Panc1 (cell line): ENCODE measurements at regions not wholly inside any gene's neighbourhood (a gene's known extent, or its start where the extent isn't known, plus 50 kb on each side); places are given as distances from the start of the nearest gene placed in this dataset.
"Not testable (repeated sequence)": the region's sequence is repeated elsewhere in the genome, so short reads cannot be mapped to it uniquely, and the experiment has no call there.

ENCODE experiments used
- ATAC-seq: fragments of 200-7000 bp; cut with Tn5 transposase; 2 replicates; pipeline ENCODE4 v1.9.1; 2020; ENCODE audit warnings: mild to moderate bottlenecking, moderate library complexity
- BruUV-seq: library from RNA; stranded (reverse); fragments of 400-500 nt; replicated peaks from 2 replicates; lab custom pipeline; 2021; lab: Mats Ljungman, UMichigan
- CTCF ChIA-PET: fragments of 300-600 bp; sonication (Branson Sonifier 250); formaldehyde crosslinking; loops from one replicate; lab custom pipeline; 2022; ENCODE audit warnings: antibody characterized with exemption; lab: Charles Lee
- POLR2A ChIA-PET: fragments of 300-600 bp; sonication (Branson Sonifier 250); formaldehyde crosslinking; loops from one replicate; lab custom pipeline; 2022; ENCODE audit warnings: antibody characterized with exemption; lab: Charles Lee
- DNase-seq: peaks from one replicate; pipeline ENCODE4 v3.0.0-alpha.2; 2010; ENCODE audit warnings: low read depth, low spot score
- H3K27ac ChIP-seq: 2 replicates; pipeline ENCODE4 v1.5.1; 2011; ENCODE audit warnings: mild to moderate bottlenecking, low read length, inconsistent platforms
- H3K27me3 ChIP-seq: fragments of 200-500 bp; sonication (Bioruptor generic); 2 replicates; pipeline ENCODE4 v1.6.0; 2014; ENCODE audit warnings: low read length, inconsistent platforms; ENCODE audit not compliant: control insufficient read depth, insufficient read depth
- H3K36me3 ChIP-seq: fragments of 200-500 bp; sonication (Bioruptor generic); 2 replicates; pipeline ENCODE4 v1.5.1; 2014; ENCODE audit warnings: inconsistent platforms, mild to moderate bottlenecking, low read length, moderate library complexity; ENCODE audit not compliant: control insufficient read depth, insufficient read depth
- H3K4me1 ChIP-seq: 2 replicates; pipeline ENCODE4 v1.5.1; 2011; ENCODE audit warnings: inconsistent platforms, mild to moderate bottlenecking, low read length, moderate library complexity; ENCODE audit not compliant: control insufficient read depth, insufficient read depth
- H3K4me3 ChIP-seq, 2 experiments: 2 replicates each; pipeline ENCODE4 v1.5.1; 2011 to 2012; ENCODE audit warnings: low read depth in 2 of 2, low read length in 2 of 2, mild to moderate bottlenecking in 2 of 2, inconsistent platforms in 1 of 2, moderate library complexity in 1 of 2
- H3K9me3 ChIP-seq: fragments of 200-500 bp; sonication (Bioruptor generic); 2 replicates; pipeline ENCODE4 v1.5.1; 2014; ENCODE audit warnings: low read depth, mild to moderate bottlenecking, inconsistent platforms, low read length, moderate library complexity; ENCODE audit not compliant: control insufficient read depth, insufficient read depth
- CTCF ChIP-seq: fragments of 450-650 bp; IDR thresholded peaks from 2 replicates; pipeline ENCODE4 v1.5.1; 2017; ENCODE audit warnings: mild to moderate bottlenecking
- POLR2AphosphoS5 ChIP-seq: IDR thresholded peaks from 2 replicates; pipeline ENCODE4 v1.6.1; 2012; ENCODE audit warnings: mild to moderate bottlenecking, low read depth, low read length, moderate library complexity
- SIN3A ChIP-seq: IDR thresholded peaks from 2 replicates; pipeline ENCODE4 v1.6.1; 2012; ENCODE audit warnings: low read depth, mild to moderate bottlenecking, low read length, moderate library complexity, borderline replicate concordance; ENCODE audit not compliant: insufficient read depth
- TCF7L2 ChIP-seq: IDR thresholded peaks from 2 replicates; pipeline ENCODE4 v1.6.1; 2011; ENCODE audit warnings: mild to moderate bottlenecking, low read depth, low read length, inconsistent platforms
- in situ Hi-C: cut with HindIII; loops from 2 replicates; pipeline ENCODE4 v1.10.0; 2016; ENCODE audit warnings: low sequenced_read_pairs, low pct_unique_long_range_greater_than_20kb
- intact Hi-C: fragments of 100-400 bp; cut with micrococcal nuclease; formaldehyde crosslinking; loops from one replicate; pipeline ENCODE4 v1.10.0; 2022; ENCODE audit not compliant: unreplicated experiment
- TF ChIP-seq, protein P1 (sequence below), 2 experiments: IDR thresholded peaks; 2 replicates each; pipeline ENCODE4 v1.6.1; 2011 to 2012; ENCODE audit warnings: low read depth in 2 of 2, control low read depth in 1 of 2, low read length in 1 of 2, mild to moderate bottlenecking in 1 of 2, moderate library complexity in 1 of 2; ENCODE audit not compliant: insufficient read depth in 1 of 2

DNA sequence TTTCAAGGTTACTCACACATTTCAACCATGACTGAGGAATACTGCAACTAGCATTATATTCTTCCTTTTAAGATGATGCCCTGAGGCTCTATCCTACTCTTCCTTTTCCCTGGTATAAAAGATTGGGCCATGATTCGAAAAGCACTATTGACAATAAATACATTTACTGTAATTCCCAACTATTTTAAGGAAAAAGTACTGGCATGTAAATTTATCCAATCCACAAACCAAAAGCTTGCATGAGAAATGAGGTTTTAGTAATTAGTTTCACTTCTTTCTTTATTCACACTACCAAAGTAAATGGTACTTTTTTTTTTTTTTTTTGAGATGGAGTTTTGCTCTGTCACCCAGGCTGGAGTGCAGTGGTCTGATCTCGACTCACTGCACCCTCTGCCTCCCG is 310.2 kb downstream of the LRRC3B start:
- DNase-seq, result no peak
- TF ChIP-seq TCF7L2 (no peak), SIN3A (no peak), POLR2AphosphoS5 (no peak), CTCF (no peak)
- TF ChIP-seq, protein P1, sequence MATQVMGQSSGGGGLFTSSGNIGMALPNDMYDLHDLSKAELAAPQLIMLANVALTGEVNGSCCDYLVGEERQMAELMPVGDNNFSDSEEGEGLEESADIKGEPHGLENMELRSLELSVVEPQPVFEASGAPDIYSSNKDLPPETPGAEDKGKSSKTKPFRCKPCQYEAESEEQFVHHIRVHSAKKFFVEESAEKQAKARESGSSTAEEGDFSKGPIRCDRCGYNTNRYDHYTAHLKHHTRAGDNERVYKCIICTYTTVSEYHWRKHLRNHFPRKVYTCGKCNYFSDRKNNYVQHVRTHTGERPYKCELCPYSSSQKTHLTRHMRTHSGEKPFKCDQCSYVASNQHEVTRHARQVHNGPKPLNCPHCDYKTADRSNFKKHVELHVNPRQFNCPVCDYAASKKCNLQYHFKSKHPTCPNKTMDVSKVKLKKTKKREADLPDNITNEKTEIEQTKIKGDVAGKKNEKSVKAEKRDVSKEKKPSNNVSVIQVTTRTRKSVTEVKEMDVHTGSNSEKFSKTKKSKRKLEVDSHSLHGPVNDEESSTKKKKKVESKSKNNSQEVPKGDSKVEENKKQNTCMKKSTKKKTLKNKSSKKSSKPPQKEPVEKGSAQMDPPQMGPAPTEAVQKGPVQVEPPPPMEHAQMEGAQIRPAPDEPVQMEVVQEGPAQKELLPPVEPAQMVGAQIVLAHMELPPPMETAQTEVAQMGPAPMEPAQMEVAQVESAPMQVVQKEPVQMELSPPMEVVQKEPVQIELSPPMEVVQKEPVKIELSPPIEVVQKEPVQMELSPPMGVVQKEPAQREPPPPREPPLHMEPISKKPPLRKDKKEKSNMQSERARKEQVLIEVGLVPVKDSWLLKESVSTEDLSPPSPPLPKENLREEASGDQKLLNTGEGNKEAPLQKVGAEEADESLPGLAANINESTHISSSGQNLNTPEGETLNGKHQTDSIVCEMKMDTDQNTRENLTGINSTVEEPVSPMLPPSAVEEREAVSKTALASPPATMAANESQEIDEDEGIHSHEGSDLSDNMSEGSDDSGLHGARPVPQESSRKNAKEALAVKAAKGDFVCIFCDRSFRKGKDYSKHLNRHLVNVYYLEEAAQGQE (IDR thresholded peaks at IDR 0.05; ENCODE audit: insufficient read depth in 1 of 2, low read depth in 2 of 2, low read length in 1 of 2), result no peak
- Histone ChIP-seq H3K27ac (no peak overlapping the region), H3K27me3 (no peaks in the 10 kb centered on the region), H3K4me1 (no peaks in the 10 kb centered on the region), H3K9me3 (no peaks in the 10 kb centered on the region), H3K4me3 (no peak overlapping the region), H3K36me3 (no peaks in the 10 kb centered on the region)
- POLR2A ChIA-PET, result no interaction called here
- in situ Hi-C loops, result no loop called here
- no TSS peak for BruUV-seq
- ATAC-seq, result no peak
- CTCF ChIA-PET, result no interaction called here
- intact Hi-C loops, result no loop called here

DNA sequence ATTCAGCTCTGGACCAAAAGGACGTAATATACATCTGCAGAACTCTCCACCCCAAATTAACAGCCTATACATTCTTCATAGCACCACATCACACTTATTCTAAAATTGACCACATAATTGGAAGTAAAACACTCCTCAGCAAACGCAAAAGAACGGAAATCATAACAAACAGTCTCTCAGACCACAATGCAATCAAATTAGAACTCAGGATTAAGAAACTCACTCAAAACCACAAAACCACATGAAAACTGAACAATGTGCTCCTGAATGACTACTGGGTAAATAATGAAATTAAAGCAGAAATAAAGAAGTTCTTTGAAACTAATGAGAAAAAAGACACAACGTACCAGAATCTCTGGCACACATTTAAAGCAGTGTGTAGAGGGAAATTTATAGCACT is 322.9 kb downstream of the LRRC3B start:
- H3K27me3 ChIP-seq, in situ Hi-C loops, ATAC-seq, H3K36me3 ChIP-seq, DNase-seq, H3K4me3 ChIP-seq, CTCF ChIA-PET, H3K27ac ChIP-seq, intact Hi-C loops, POLR2A ChIA-PET, H3K9me3 ChIP-seq, BruUV-seq, H3K4me1 ChIP-seq: not testable (repeated sequence)

- in situ Hi-C loops, result no loop called here
- Histone ChIP-seq H3K4me3 (no peak overlapping the region), H3K9me3 (no peaks in the 10 kb centered on the region), H3K27me3 (no peaks in the 10 kb centered on the region), H3K36me3 (no peaks in the 10 kb centered on the region), H3K4me1 (no peaks in the 10 kb centered on the region), H3K27ac (no peak overlapping the region)
- DNase-seq (no peak), ATAC-seq (no peak)
- ChIA-PET CTCF (no interaction called here), POLR2A (no interaction called here)
- no TSS peak for BruUV-seq
- intact Hi-C loops, result no loop called here
- TF ChIP-seq, protein P1 (IDR thresholded peaks at IDR 0.05; ENCODE audit: insufficient read depth in 1 of 2, low read depth in 2 of 2, low read length in 1 of 2), result no peak
- TF ChIP-seq POLR2AphosphoS5, result no peak
- no peak for TF ChIP-seq SIN3A
- TF ChIP-seq CTCF, result no peak
- TF ChIP-seq TCF7L2, result no peak
Observed at GRCh38 chr3:26960382-26960781, 337.8 kb downstream of the LRRC3B start.
